ENCODE measurements at regions not wholly inside any gene's neighbourhood (a gene's known extent, or its start where the extent isn't known, plus 50 kb on each side); places are given as distances from the start of the nearest gene placed in this dataset.

DNA sequence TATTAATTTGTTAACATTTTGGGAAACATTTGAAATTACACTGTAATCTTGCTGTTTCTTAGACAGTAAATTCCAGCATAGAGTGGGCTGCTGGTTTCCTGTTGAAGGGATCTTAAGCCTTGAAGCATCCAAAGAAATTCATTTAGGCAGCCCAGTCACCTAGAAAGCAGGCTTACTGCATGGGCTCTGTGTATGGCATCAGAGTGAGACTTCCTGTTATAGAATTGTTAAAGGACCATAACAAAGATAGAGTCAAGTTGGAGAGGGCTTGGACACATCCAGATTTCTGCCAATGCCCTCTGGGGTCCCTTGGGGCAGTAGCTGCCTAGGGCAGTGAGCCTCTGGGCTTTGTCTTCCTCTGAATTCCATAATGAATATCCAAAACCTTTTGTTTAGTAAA, 149.2 kb downstream of the DYRK2 start (continued):
- TF ChIP-seq ZNF423 (tag by site-specific recombination; IDR thresholded peaks at IDR 0.05) (no peak), HIC1 (tag by site-specific recombination; IDR thresholded peaks at IDR 0.05) (no peak), ZNF2 (tag by site-specific recombination; IDR thresholded peaks at IDR 0.05) (no peak), MYNN (tag by site-specific recombination; IDR thresholded peaks at IDR 0.05; ENCODE audit: borderline replicate concordance) (no peak), ZNF792 (tag by site-specific recombination; IDR thresholded peaks at IDR 0.05) (no peak), IKZF3 (tag by site-specific recombination; IDR thresholded peaks at IDR 0.05) (no peak)
- TF ChIP-seq, protein P1, sequence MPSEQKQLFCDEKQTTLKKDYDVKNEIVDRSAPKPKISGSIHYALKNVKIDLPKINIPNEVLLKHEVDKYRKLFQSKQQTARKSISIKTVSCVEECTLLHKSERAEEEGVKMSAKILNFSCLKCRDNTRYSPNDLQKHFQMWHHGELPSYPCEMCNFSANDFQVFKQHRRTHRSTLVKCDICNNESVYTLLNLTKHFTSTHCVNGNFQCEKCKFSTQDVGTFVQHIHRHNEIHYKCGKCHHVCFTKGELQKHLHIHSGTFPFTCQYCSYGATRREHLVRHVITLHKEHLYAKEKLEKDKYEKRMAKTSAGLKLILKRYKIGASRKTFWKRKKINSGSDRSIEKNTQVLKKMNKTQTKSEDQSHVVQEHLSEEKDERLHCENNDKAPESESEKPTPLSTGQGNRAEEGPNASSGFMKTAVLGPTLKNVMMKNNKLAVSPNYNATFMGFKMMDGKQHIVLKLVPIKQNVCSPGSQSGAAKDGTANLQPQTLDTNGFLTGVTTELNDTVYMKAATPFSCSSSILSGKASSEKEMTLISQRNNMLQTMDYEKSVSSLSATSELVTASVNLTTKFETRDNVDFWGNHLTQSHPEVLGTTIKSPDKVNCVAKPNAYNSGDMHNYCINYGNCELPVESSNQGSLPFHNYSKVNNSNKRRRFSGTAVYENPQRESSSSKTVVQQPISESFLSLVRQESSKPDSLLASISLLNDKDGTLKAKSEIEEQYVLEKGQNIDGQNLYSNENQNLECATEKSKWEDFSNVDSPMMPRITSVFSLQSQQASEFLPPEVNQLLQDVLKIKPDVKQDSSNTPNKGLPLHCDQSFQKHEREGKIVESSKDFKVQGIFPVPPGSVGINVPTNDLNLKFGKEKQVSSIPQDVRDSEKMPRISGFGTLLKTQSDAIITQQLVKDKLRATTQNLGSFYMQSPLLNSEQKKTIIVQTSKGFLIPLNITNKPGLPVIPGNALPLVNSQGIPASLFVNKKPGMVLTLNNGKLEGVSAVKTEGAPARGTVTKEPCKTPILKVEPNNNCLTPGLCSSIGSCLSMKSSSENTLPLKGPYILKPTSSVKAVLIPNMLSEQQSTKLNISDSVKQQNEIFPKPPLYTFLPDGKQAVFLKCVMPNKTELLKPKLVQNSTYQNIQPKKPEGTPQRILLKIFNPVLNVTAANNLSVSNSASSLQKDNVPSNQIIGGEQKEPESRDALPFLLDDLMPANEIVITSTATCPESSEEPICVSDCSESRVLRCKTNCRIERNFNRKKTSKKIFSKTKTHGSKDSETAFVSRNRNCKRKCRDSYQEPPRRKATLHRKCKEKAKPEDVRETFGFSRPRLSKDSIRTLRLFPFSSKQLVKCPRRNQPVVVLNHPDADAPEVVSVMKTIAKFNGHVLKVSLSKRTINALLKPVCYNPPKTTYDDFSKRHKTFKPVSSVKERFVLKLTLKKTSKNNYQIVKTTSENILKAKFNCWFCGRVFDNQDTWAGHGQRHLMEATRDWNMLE (tag by site-specific recombination; conservative IDR thresholded peaks at IDR 0.05; ENCODE audit: low read depth): no peak

DNA sequence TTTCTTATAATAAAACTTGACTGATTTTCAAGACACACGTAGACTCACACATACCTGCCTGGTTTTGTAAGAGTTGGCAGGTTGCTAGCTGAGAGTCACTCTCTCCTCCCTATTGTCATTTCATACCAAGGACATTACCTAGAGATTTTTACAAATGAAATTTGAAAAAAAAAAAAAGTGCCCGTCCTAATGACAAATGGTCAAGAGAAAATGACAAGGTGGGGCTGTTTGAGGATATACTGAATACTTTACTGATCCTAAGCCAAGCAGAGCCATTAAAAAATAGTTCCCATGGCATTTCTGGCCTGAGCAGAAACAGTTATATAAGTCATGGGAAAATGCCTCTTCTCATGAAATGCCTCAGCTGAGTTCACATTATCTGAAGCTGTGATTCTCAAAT, 150.2 kb downstream of the DYRK2 start:
- CTCF ChIA-PET: no interaction called here
- Histone ChIP-seq H3K4me1 (ENCODE audit: control insufficient read depth, insufficient read depth, low read length) (no peaks in the 10 kb centered on the region), H3K9me3 (ENCODE audit: control insufficient read depth, insufficient read depth, low read depth, low read length) (no peaks in the 10 kb centered on the region), H3K4me3 (ENCODE audit: low read depth, low read length) (no peak overlapping the region), H3K27ac (ENCODE audit: extremely low read depth, low read depth, low read length) (no peak overlapping the region), H3K36me3 (ENCODE audit: control insufficient read depth in 2 of 2, insufficient read depth in 1 of 2, low read length in 2 of 2) (no peaks in the 10 kb centered on the region)
- POLR2A ChIA-PET: no interaction called here
- TF ChIP-seq ZNF18 (tag by site-specific recombination; IDR thresholded peaks at IDR 0.05) (no peak), ZBTB1 (tag by site-specific recombination; IDR thresholded peaks at IDR 0.05) (no peak), HOXD13 (CRISPR knock-in tag; IDR thresholded peaks at IDR 0.05; ENCODE audit: borderline replicate concordance) (no peak), ZNF747 (tag by site-specific recombination; IDR thresholded peaks at IDR 0.05) (no peak)

- no peaks in the 10 kb centered on the region for H3K36me3 ChIP-seq (ENCODE audit: control insufficient read depth in 2 of 2, insufficient read depth in 1 of 2, low read length in 2 of 2)
- POLR2A ChIA-PET: no interaction called here
- H3K4me1 ChIP-seq (ENCODE audit: control insufficient read depth, insufficient read depth, low read length): no peaks in the 10 kb centered on the region
- TF ChIP-seq ZNF16 (tag by site-specific recombination; IDR thresholded peaks at IDR 0.05; ENCODE audit: low read depth): no peak
- TF ChIP-seq ZBTB1 (tag by site-specific recombination; IDR thresholded peaks at IDR 0.05): no peak
- no peak for TF ChIP-seq KLF10 (tag by site-specific recombination; IDR thresholded peaks at IDR 0.05)
- TF ChIP-seq ZNF24 (tag by site-specific recombination; IDR thresholded peaks at IDR 0.05): no peak
- no peak for TF ChIP-seq ZNF514 (tag by site-specific recombination; IDR thresholded peaks at IDR 0.05)
- TF ChIP-seq ZNF18 (tag by site-specific recombination; IDR thresholded peaks at IDR 0.05): no peak
- H3K4me3 ChIP-seq (ENCODE audit: low read depth, low read length): no peak overlapping the region
- H3K9me3 ChIP-seq (ENCODE audit: control insufficient read depth, insufficient read depth, low read depth, low read length): no peaks in the 10 kb centered on the region
- CTCF ChIA-PET: interaction anchor here (0.7 kb wide), 1 partner anchor 61 kb away, joined by 3 read pairs; no protein-coding TSS in a partner anchor
- H3K27ac ChIP-seq (ENCODE audit: extremely low read depth, low read depth, low read length): no peak overlapping the region
Observed at GRCh38 chr12:67802731-67803130, 154.2 kb downstream of the DYRK2 start.

All from HEK293 (cell line).